HG02970 (cell line): ENCODE measurements at regions not wholly inside any gene's neighbourhood (a gene's known extent, or its start where the extent isn't known, plus 50 kb on each side); places are given as distances from the start of the nearest gene placed in this dataset.
"Not testable (repeated sequence)": the region's sequence is repeated elsewhere in the genome, so short reads cannot be mapped to it uniquely, and the experiment has no call there.

Experiments
- ATAC-seq: cut with Tn5 transposase; IDR thresholded peaks from one replicate; pipeline ENCODE4 v1.9.1; 2021; ENCODE audit warnings: mild to moderate bottlenecking, moderate library complexity, moderate number of reproducible peaks; ENCODE audit not compliant: unreplicated experiment, low FRiP score

GRCh38 chr5:164230341-164230740 is 724.9 kb downstream of the MAT2B start:
- no peak for ATAC-seq

GRCh38 chr5:164233791-164234190 is 728.4 kb downstream of the MAT2B start:
- ATAC-seq, result no peak

- no peak for ATAC-seq
Observed at GRCh38 chr5:164234321-164234720, 728.9 kb downstream of the MAT2B start.

- no peak for ATAC-seq
Observed at GRCh38 chr5:164235300-164235891, 730.0 kb downstream of the MAT2B start.

GRCh38 chr5:164237486-164237885 is 732.1 kb downstream of the MAT2B start:
- no peak for ATAC-seq

GRCh38 chr5:164251781-164252180 is 746.4 kb downstream of the MAT2B start:
- ATAC-seq, result not testable (repeated sequence)

- ATAC-seq, result no peak
Observed at GRCh38 chr5:164253764-164254163, 748.3 kb downstream of the MAT2B start.

GRCh38 chr5:164255598-164256213 is 750.3 kb downstream of the MAT2B start:
- ATAC-seq, result no peak

GRCh38 chr5:164256351-164256750 is 750.9 kb downstream of the MAT2B start:
- no peak for ATAC-seq

- no peak for ATAC-seq
Observed at GRCh38 chr5:164256954-164257353, 751.5 kb downstream of the MAT2B start.

- ATAC-seq, result no peak
Observed at GRCh38 chr5:164265566-164265965, 760.1 kb downstream of the MAT2B start.

GRCh38 chr5:164266571-164266970 is 761.2 kb downstream of the MAT2B start:
- no peak for ATAC-seq

GRCh38 chr5:164277720-164278119 is 772.3 kb downstream of the MAT2B start:
- peak; percentile 37 for ATAC-seq

- ATAC-seq, result no peak
Observed at GRCh38 chr5:164289526-164289925, 784.1 kb downstream of the MAT2B start.

- ATAC-seq, result no peak
Observed at GRCh38 chr5:164296603-164297080, 791.2 kb downstream of the MAT2B start.

GRCh38 chr5:164298165-164298564 is 792.7 kb downstream of the MAT2B start:
- ATAC-seq, result no peak

GRCh38 chr5:164300295-164300694 is 794.9 kb downstream of the MAT2B start:
- ATAC-seq, result no peak

- ATAC-seq, result no peak
Observed at GRCh38 chr5:164301136-164301535, 795.7 kb downstream of the MAT2B start.

GRCh38 chr5:164301708-164302107 is 796.3 kb downstream of the MAT2B start:
- ATAC-seq, result no peak

- ATAC-seq, result no peak
Observed at GRCh38 chr5:164302533-164303235, 797.3 kb downstream of the MAT2B start.

GRCh38 chr5:164303646-164304215 is 798.3 kb downstream of the MAT2B start:
- ATAC-seq, result no peak
